ENCODE measurements at regions not wholly inside any gene's neighbourhood (a gene's known extent, or its start where the extent isn't known, plus 50 kb on each side); places are given as distances from the start of the nearest gene placed in this dataset.

- TF ChIP-seq EZH2phosphoT487 (IDR thresholded peaks at IDR 0.05; ENCODE audit: borderline replicate concordance) (no peak), ZFX (IDR thresholded peaks at IDR 0.05) (no peak)
- TF ChIP-seq, protein P1, sequence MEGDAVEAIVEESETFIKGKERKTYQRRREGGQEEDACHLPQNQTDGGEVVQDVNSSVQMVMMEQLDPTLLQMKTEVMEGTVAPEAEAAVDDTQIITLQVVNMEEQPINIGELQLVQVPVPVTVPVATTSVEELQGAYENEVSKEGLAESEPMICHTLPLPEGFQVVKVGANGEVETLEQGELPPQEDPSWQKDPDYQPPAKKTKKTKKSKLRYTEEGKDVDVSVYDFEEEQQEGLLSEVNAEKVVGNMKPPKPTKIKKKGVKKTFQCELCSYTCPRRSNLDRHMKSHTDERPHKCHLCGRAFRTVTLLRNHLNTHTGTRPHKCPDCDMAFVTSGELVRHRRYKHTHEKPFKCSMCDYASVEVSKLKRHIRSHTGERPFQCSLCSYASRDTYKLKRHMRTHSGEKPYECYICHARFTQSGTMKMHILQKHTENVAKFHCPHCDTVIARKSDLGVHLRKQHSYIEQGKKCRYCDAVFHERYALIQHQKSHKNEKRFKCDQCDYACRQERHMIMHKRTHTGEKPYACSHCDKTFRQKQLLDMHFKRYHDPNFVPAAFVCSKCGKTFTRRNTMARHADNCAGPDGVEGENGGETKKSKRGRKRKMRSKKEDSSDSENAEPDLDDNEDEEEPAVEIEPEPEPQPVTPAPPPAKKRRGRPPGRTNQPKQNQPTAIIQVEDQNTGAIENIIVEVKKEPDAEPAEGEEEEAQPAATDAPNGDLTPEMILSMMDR (IDR thresholded peaks at IDR 0.05 in 2 of 3, conservative IDR thresholded peaks at IDR 0.05 in 1 of 3; ENCODE audit: borderline replicate concordance in 1 of 3, insufficient read depth in 1 of 3, low read depth in 2 of 3, low read length in 2 of 3) = no peak
These were observed 83.4 kb downstream of the CYLC2 start for GRCh38 chr9:103078581-103078980.
